H1 (cell line): ENCODE measurements at regions not wholly inside any gene's neighbourhood (a gene's known extent, or its start where the extent isn't known, plus 50 kb on each side); places are given as distances from the start of the nearest gene placed in this dataset.

Source experiments
- CTCF ChIA-PET: fragments of 300-600 bp; sonication (Branson Sonifier 250); formaldehyde crosslinking; loops from one replicate; lab custom pipeline; 2021; ENCODE audit not compliant: partially characterized antibody; lab: Charles Lee
- POLR2A ChIA-PET: fragments of 300-600 bp; sonication (Branson Sonifier 250); formaldehyde crosslinking; loops from one replicate; lab custom pipeline; 2021; ENCODE audit warnings: inconsistent platforms; ENCODE audit not compliant: partially characterized antibody; lab: Charles Lee
- DNase-seq, 2 experiments: peaks; one replicate each; pipeline versions ENCODE4 v3.0.0 to v3.0.0-alpha.2; 2010 to 2022; ENCODE audit warnings: low spot score in 2 of 2, low read depth in 1 of 2, mixed read lengths in 1 of 2
- FAIRE-seq: peaks from 2 replicates; lab custom pipeline; 2011; peaks lifted over from hg19 to GRCh38; lab: Jason Lieb, UNC
- H2AFZ ChIP-seq: 2 replicates; pipeline ENCODE4 v1.8.1; 2012; ENCODE audit warnings: low read length, inconsistent platforms
- H2AK5ac ChIP-seq: 2 replicates; pipeline ENCODE4 v1.6.1; 2013; ENCODE audit warnings: low read depth, low read length
- H2BK120ac ChIP-seq: replicated peaks from 2 replicates; pipeline ENCODE3; 2013; ENCODE audit warnings: low read depth, low read length, inconsistent platforms
- H2BK12ac ChIP-seq: 2 replicates; pipeline ENCODE4 v1.6.1; 2013; ENCODE audit warnings: low read depth, low read length
- H2BK15ac ChIP-seq: 2 replicates; pipeline ENCODE4 v1.6.1; 2013; ENCODE audit warnings: low read length
- H2BK20ac ChIP-seq: 2 replicates; pipeline ENCODE4 v1.6.1; 2013; ENCODE audit warnings: low read length
- H2BK5ac ChIP-seq: 2 replicates; pipeline ENCODE4 v1.6.1; 2013; ENCODE audit warnings: low read depth, low read length
- H3K14ac ChIP-seq: 2 replicates; pipeline ENCODE4 v1.6.1; 2013; ENCODE audit warnings: inconsistent platforms; ENCODE audit not compliant: insufficient read length
- H3K18ac ChIP-seq: 2 replicates; pipeline ENCODE4 v1.6.1; 2013; ENCODE audit warnings: low read length; ENCODE audit errors: extremely low read depth
- H3K23ac ChIP-seq: 2 replicates; pipeline ENCODE4 v1.6.1; 2013; ENCODE audit warnings: inconsistent platforms; ENCODE audit not compliant: insufficient read length
- H3K23me2 ChIP-seq: 2 replicates; pipeline ENCODE4 v1.6.1; 2013; ENCODE audit warnings: low read depth, low read length
- H3K27ac ChIP-seq: 2 replicates; pipeline ENCODE4 v1.6.1; 2011; ENCODE audit warnings: low read depth, low read length, inconsistent platforms
- H3K27me3 ChIP-seq, 4 experiments: replicated peaks in 1 of 4; 1 replicate in 1 of 4; 2 replicates in 3 of 4; pipeline versions ENCODE4 v1.6.1 to v1.8.1; 2011 to 2013; ENCODE audit warnings: low read length in 3 of 4, mild to moderate bottlenecking in 3 of 4, inconsistent platforms in 2 of 4, mixed read lengths in 2 of 4, moderate library complexity in 1 of 4; ENCODE audit not compliant: control insufficient read depth in 3 of 4, insufficient read depth in 3 of 4; ENCODE audit errors: extremely low read depth in 1 of 4
- H3K36me3 ChIP-seq, 4 experiments: 2 replicates each; pipeline versions ENCODE4 v1.6.1 to v1.8.1; 2011 to 2013; ENCODE audit warnings: mild to moderate bottlenecking in 4 of 4, low read length in 3 of 4, moderate library complexity in 2 of 4, control low read depth in 1 of 4, inconsistent platforms in 1 of 4; ENCODE audit not compliant: insufficient read depth in 4 of 4, control insufficient read depth in 2 of 4
- H3K4ac ChIP-seq: replicated peaks from 2 replicates; pipeline ENCODE3; 2013; ENCODE audit warnings: low read length, low read depth, mixed read lengths, inconsistent platforms; ENCODE audit not compliant: insufficient read length
- H3K4me1 ChIP-seq, 4 experiments: replicated peaks in 1 of 4; 1 replicate in 1 of 4; 2 replicates in 3 of 4; pipeline versions ENCODE4 v1.6.1 to v1.8.1; 2011 to 2013; ENCODE audit warnings: low read length in 3 of 4, inconsistent platforms in 2 of 4, mixed read lengths in 1 of 4; ENCODE audit not compliant: insufficient read depth in 4 of 4, control insufficient read depth in 3 of 4
- H3K4me2 ChIP-seq, 2 experiments: 2 replicates each; pipeline versions ENCODE4 v1.6.1 to v1.8.1; 2011 to 2013; ENCODE audit warnings: low read depth in 2 of 2, low read length in 2 of 2, control low read depth in 1 of 2, inconsistent platforms in 1 of 2, mild to moderate bottlenecking in 1 of 2; ENCODE audit not compliant: insufficient read depth in 1 of 2
- H3K4me3 ChIP-seq, 4 experiments: fragments of 200-600, 300-600 bp in 1 of 4; sonication (generic), shearing (Covaris generic), sonication (Bioruptor Twin) in 1 of 4; 2 replicates each; pipeline versions ENCODE4 v1.5.1 to v1.8.1; 2011 to 2016; ENCODE audit warnings: low read length in 4 of 4, low read depth in 3 of 4, control low read depth in 2 of 4, inconsistent platforms in 2 of 4, mild to moderate bottlenecking in 2 of 4, mixed read lengths in 1 of 4, moderate library complexity in 1 of 4; ENCODE audit not compliant: insufficient read depth in 2 of 4; ENCODE audit errors: extremely low read depth in 1 of 4
- H3K56ac ChIP-seq: replicated peaks from 2 replicates; pipeline ENCODE3; 2013; ENCODE audit warnings: low read depth, mild to moderate bottlenecking, mixed read lengths, low read length, inconsistent platforms; ENCODE audit not compliant: insufficient read length
- H3K79me1 ChIP-seq: 2 replicates; pipeline ENCODE4 v1.6.1; 2013; ENCODE audit warnings: low read depth, low read length, control low read depth
- H3K79me2 ChIP-seq, 2 experiments: 2 replicates each; pipeline versions ENCODE4 v1.6.1 to v1.8.1; 2012 to 2013; ENCODE audit warnings: low read length in 2 of 2, mild to moderate bottlenecking in 2 of 2, inconsistent platforms in 1 of 2; ENCODE audit not compliant: insufficient read depth in 2 of 2, control insufficient read depth in 1 of 2
- H3K9ac ChIP-seq, 4 experiments: replicated peaks in 1 of 4; 1 replicate in 1 of 4; 2 replicates in 3 of 4; pipeline versions ENCODE4 v1.6.1 to v1.8.1; 2011 to 2013; ENCODE audit warnings: low read depth in 3 of 4, low read length in 3 of 4, control low read depth in 2 of 4, mild to moderate bottlenecking in 2 of 4, moderate library complexity in 2 of 4, inconsistent platforms in 1 of 4; ENCODE audit errors: extremely low read depth in 1 of 4
- H3K9me3 ChIP-seq, 2 experiments: 2 replicates each; pipeline versions ENCODE4 v1.6.1 to v1.8.1; 2012 to 2013; ENCODE audit warnings: mild to moderate bottlenecking in 2 of 2, moderate library complexity in 2 of 2, control low read depth in 1 of 2, inconsistent platforms in 1 of 2, low read depth in 1 of 2, low read length in 1 of 2, mixed read lengths in 1 of 2; ENCODE audit not compliant: insufficient read depth in 2 of 2
- H4K20me1 ChIP-seq, 2 experiments: replicated peaks in 1 of 2; 2 replicates each; pipeline versions ENCODE3 to v1.8.1; 2011 to 2013; ENCODE audit warnings: inconsistent platforms in 2 of 2, low read length in 2 of 2, mild to moderate bottlenecking in 1 of 2; ENCODE audit not compliant: insufficient read depth in 2 of 2, control insufficient read depth in 1 of 2
- H4K5ac ChIP-seq: 2 replicates; pipeline ENCODE4 v1.6.1; 2013; ENCODE audit warnings: low read length, low read depth, mixed read lengths, inconsistent platforms; ENCODE audit not compliant: insufficient read length
- H4K8ac ChIP-seq: 2 replicates; pipeline ENCODE4 v1.8.0; 2013; ENCODE audit warnings: mild to moderate bottlenecking, moderate library complexity, low read length, inconsistent platforms; ENCODE audit not compliant: insufficient read depth; ENCODE audit errors: extremely low read depth
- H4K91ac ChIP-seq: replicated peaks from 2 replicates; pipeline ENCODE3; 2013; ENCODE audit warnings: low read length, mixed read lengths, inconsistent platforms; ENCODE audit not compliant: insufficient read length
- EZH2 ChIP-seq: fragments of 200-600 bp; sonication (generic); IDR thresholded peaks from 2 replicates; pipeline ENCODE4 v1.7.1; 2012; ENCODE audit warnings: low read depth, mild to moderate bottlenecking, moderate library complexity, low read length, inconsistent platforms; ENCODE audit not compliant: severe bottlenecking
- JUND ChIP-seq: IDR thresholded peaks from 2 replicates; pipeline ENCODE4 v1.6.1; 2011; ENCODE audit warnings: mild to moderate bottlenecking, improper control_type of control experiment, low read length
- RNF2 ChIP-seq: fragments of 200-900, 300-1000 bp; sonication (generic); IDR thresholded peaks from 2 replicates; pipeline ENCODE4 v1.7.1; 2016; ENCODE audit warnings: borderline replicate concordance, low read depth, mild to moderate bottlenecking, antibody characterized with exemption, low read length; ENCODE audit not compliant: poor library complexity, severe bottlenecking; ENCODE audit errors: missing control alignments
- SUZ12 ChIP-seq: fragments of 200-600 bp; sonication (generic); IDR thresholded peaks from 2 replicates; pipeline ENCODE4 v1.6.1; 2012; ENCODE audit warnings: mild to moderate bottlenecking, inconsistent platforms, low read length, moderate library complexity, mixed read lengths
- WGBS, 2 experiments: shearing (Covaris generic) in 1 of 2; methylation state at CpG; one replicate each; pipeline versions ENCODE4 v1.1.6 to v1.1.7; 2013 to 2015; ENCODE audit warnings: low lambda C conversion rate in 2 of 2, mixed read lengths in 2 of 2, inconsistent platforms in 1 of 2, low coverage in 1 of 2, missing lambda C conversion rate in 1 of 2; ENCODE audit not compliant: insufficient replicate concordance in 2 of 2, insufficient coverage in 1 of 2, insufficient read length in 1 of 2; ENCODE audit errors: extremely low coverage in 1 of 2, missing lambda C conversion rate in 1 of 2; 5-methylcytosine and 5-hydroxymethylcytosine counted together

DNA sequence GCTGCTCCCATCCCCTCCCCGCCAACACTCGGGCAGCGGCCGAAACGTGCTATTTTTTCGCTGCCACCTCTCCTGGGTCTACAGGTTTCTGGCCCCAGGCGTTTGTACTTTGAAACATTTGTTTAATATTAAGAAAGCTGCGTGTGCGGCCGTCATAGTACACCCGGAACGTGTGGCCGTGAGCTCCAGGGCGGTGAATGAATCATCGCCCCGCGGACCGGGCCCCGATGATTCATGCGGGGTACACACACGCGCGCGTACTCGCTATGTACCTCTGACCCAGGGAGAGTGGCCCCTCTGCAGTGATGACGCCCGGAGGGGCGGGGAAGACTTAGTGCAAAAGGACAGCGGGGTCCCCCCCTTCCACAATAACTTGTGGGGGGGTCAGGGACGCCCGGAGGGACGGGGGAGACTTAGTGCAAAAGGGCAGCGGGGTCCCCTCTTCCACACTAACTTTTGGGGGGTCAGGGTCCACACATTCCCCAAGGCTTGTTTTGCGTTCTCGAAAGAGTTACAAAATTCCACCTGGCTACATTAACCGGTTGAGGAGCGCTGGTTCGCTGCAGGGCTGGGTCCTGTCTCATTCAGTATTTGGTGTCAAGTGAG, 56.5 kb upstream of the PCGF5 start:
- H2AFZ ChIP-seq = peak overlapping the region; percentile 10; the same call in 1 of the 2 replicates
- peaks cover 34 to 72% (median 61%) of the 10 kb centered on the region in 4 experiments for H3K27me3 ChIP-seq
- H2AK5ac ChIP-seq = no peak overlapping the region
- H2BK12ac ChIP-seq = no peak overlapping the region
- no peak overlapping the region for H4K91ac ChIP-seq
- ChIA-PET CTCF (interaction anchor here (1.3 kb wide), 1 partner anchor 174 kb away, joined by 3 read pairs; no protein-coding TSS in a partner anchor), POLR2A (interaction anchor here (0.8 kb wide), 1 partner anchor 8 kb away, joined by 3 read pairs; no protein-coding TSS in a partner anchor)
- H3K56ac ChIP-seq = no peak overlapping the region
- H3K4ac ChIP-seq = no peak overlapping the region
- H4K20me1 ChIP-seq = peaks cover 0 to 5% of the 10 kb centered on the region in 2 experiments
- H2BK15ac ChIP-seq = no peak overlapping the region
- H3K79me2 ChIP-seq = no peaks in the 10 kb centered on the region
- H3K4me3 ChIP-seq = peak overlapping the region; percentile 56 to 80 (median 60)
- FAIRE-seq = no peak
- peak overlapping the region; percentile 67 to 90 for H3K4me2 ChIP-seq
- H3K23ac ChIP-seq = no peak overlapping the region
- H3K18ac ChIP-seq = no peak overlapping the region
- no peak overlapping the region for H4K8ac ChIP-seq
- no peak overlapping the region for H3K27ac ChIP-seq
- no peak overlapping the region; a peak in 2 of 7 replicates for H3K9ac ChIP-seq
- no peak overlapping the region for H2BK5ac ChIP-seq
- no peak overlapping the region for H2BK120ac ChIP-seq
- H3K23me2 ChIP-seq = peaks cover 12% of the 10 kb centered on the region; the same call in 1 of the 2 replicates
- 5% methylated on average over 34 of the region's 38 CpGs; no CpG with 5 or more reads in 1 of the 2 experiments for WGBS, 2 experiments
- H4K5ac ChIP-seq = no peak overlapping the region
- no peaks in the 10 kb centered on the region for H3K36me3 ChIP-seq
- TF ChIP-seq SUZ12 (peak; percentile 63; the same call in 1 of the 2 replicates), RNF2 (peak; percentile 60), JUND (no peak), EZH2 (peak; percentile 76)
- TF ChIP-seq, all 59 proteins: peak for 3
- DNase-seq = peak in 1 of 2 experiments; percentile 54
- peaks cover 0 to 6% (median 0%) of the 10 kb centered on the region in 4 experiments; a peak in 1 of 7 replicates for H3K4me1 ChIP-seq
- no peaks in the 10 kb centered on the region for H3K79me1 ChIP-seq
- H2BK20ac ChIP-seq = no peak overlapping the region
- no peak overlapping the region for H3K14ac ChIP-seq
- H3K9me3 ChIP-seq = no peaks in the 10 kb centered on the region
